ENCODE measurements at regions not wholly inside any gene's neighbourhood (a gene's known extent, or its start where the extent isn't known, plus 50 kb on each side); places are given as distances from the start of the nearest gene placed in this dataset.

- no peak for DNase-seq (ENCODE audit: low read depth in 2 of 2)
- no peaks in the 10 kb centered on the region for H4K20me1 ChIP-seq (ENCODE audit: control insufficient read depth, extremely low read depth, insufficient read depth, low read length)
Measured at GRCh38 chr2:88261725-88262124, 91.6 kb downstream of the THNSL2 start.

GRCh38 chr2:88258208-88258607 is 88.1 kb downstream of the THNSL2 start:
- Histone ChIP-seq H3K4me2 (ENCODE audit: extremely low read depth, insufficient read depth, low read length) (no peak overlapping the region), H3K27me3 (ENCODE audit: control insufficient read depth, insufficient read depth, low read length) (no peaks in the 10 kb centered on the region), H3K4me3 (replicated peaks in 1 of 4; ENCODE audit: control extremely low read depth in 1 of 4, insufficient read depth in 1 of 4, low read depth in 3 of 4, low read length in 4 of 4) (no peak overlapping the region), H2AFZ (ENCODE audit: low read length) (no peak overlapping the region), H4K20me1 (ENCODE audit: control insufficient read depth, extremely low read depth, insufficient read depth, low read length) (no peaks in the 10 kb centered on the region), H3K79me2 (ENCODE audit: control insufficient read depth, insufficient read depth, low read length) (no peaks in the 10 kb centered on the region), H3K9ac (ENCODE audit: insufficient read depth, low read length) (no peak overlapping the region), H3K27ac (ENCODE audit: insufficient read depth, low read length) (no peak overlapping the region), H3K36me3 (ENCODE audit: control insufficient read depth, insufficient read depth, low read length) (no peaks in the 10 kb centered on the region), H3K4me1 (ENCODE audit: control insufficient read depth, extremely low read depth, insufficient read depth, low read length) (no peaks in the 10 kb centered on the region), H3K9me3 (ENCODE audit: control insufficient read depth, insufficient read depth, low read depth, low read length) (no peaks in the 10 kb centered on the region)
- TF ChIP-seq EZH2 (IDR thresholded peaks at IDR 0.05; ENCODE audit: low read length, missing control alignments) (no peak), CTCF (conservative IDR thresholded peaks at IDR 0.05 in 1 of 2, IDR thresholded peaks at IDR 0.05 in 1 of 2; ENCODE audit: low read depth in 1 of 2, low read length in 2 of 2) (no peak)
- DNase-seq (ENCODE audit: low read depth in 2 of 2): no peak

More at GRCh38 chr2:88261725-88262124, 91.6 kb downstream of the THNSL2 start:
- H3K27me3 ChIP-seq (ENCODE audit: control insufficient read depth, insufficient read depth, low read length): no peaks in the 10 kb centered on the region
- no peak overlapping the region for H3K27ac ChIP-seq (ENCODE audit: insufficient read depth, low read length)
- H3K9me3 ChIP-seq (ENCODE audit: control insufficient read depth, insufficient read depth, low read depth, low read length): no peaks in the 10 kb centered on the region
- H3K4me3 ChIP-seq (replicated peaks in 1 of 4; ENCODE audit: control extremely low read depth in 1 of 4, insufficient read depth in 1 of 4, low read depth in 3 of 4, low read length in 4 of 4): no peak overlapping the region
- no peaks in the 10 kb centered on the region for H3K4me1 ChIP-seq (ENCODE audit: control insufficient read depth, extremely low read depth, insufficient read depth, low read length)
- no peaks in the 10 kb centered on the region for H3K79me2 ChIP-seq (ENCODE audit: control insufficient read depth, insufficient read depth, low read length)
- TF ChIP-seq CTCF (conservative IDR thresholded peaks at IDR 0.05 in 1 of 2, IDR thresholded peaks at IDR 0.05 in 1 of 2; ENCODE audit: low read depth in 1 of 2, low read length in 2 of 2): no peak
- no peak for TF ChIP-seq EZH2 (IDR thresholded peaks at IDR 0.05; ENCODE audit: low read length, missing control alignments)
- no peak overlapping the region for H3K9ac ChIP-seq (ENCODE audit: insufficient read depth, low read length)
- no peaks in the 10 kb centered on the region for H3K36me3 ChIP-seq (ENCODE audit: control insufficient read depth, insufficient read depth, low read length)
- no peak overlapping the region for H3K4me2 ChIP-seq (ENCODE audit: extremely low read depth, insufficient read depth, low read length)
- no peak overlapping the region for H2AFZ ChIP-seq (ENCODE audit: low read length)

- Histone ChIP-seq H3K4me1 (ENCODE audit: control insufficient read depth, extremely low read depth, insufficient read depth, low read length) (no peaks in the 10 kb centered on the region), H3K9me3 (ENCODE audit: control insufficient read depth, insufficient read depth, low read depth, low read length) (no peaks in the 10 kb centered on the region), H3K36me3 (ENCODE audit: control insufficient read depth, insufficient read depth, low read length) (no peaks in the 10 kb centered on the region), H3K79me2 (ENCODE audit: control insufficient read depth, insufficient read depth, low read length) (no peaks in the 10 kb centered on the region), H2AFZ (ENCODE audit: low read length) (no peak overlapping the region), H3K27ac (ENCODE audit: insufficient read depth, low read length) (no peak overlapping the region), H3K4me2 (ENCODE audit: extremely low read depth, insufficient read depth, low read length) (no peak overlapping the region), H3K9ac (ENCODE audit: insufficient read depth, low read length) (no peak overlapping the region), H4K20me1 (ENCODE audit: control insufficient read depth, extremely low read depth, insufficient read depth, low read length) (no peaks in the 10 kb centered on the region), H3K4me3 (replicated peaks in 1 of 4; ENCODE audit: control extremely low read depth in 1 of 4, insufficient read depth in 1 of 4, low read depth in 3 of 4, low read length in 4 of 4) (no peak overlapping the region), H3K27me3 (ENCODE audit: control insufficient read depth, insufficient read depth, low read length) (no peaks in the 10 kb centered on the region)
- no peak for DNase-seq (ENCODE audit: low read depth in 2 of 2)
- TF ChIP-seq CTCF (conservative IDR thresholded peaks at IDR 0.05 in 1 of 2, IDR thresholded peaks at IDR 0.05 in 1 of 2; ENCODE audit: low read depth in 1 of 2, low read length in 2 of 2): no peak
- TF ChIP-seq EZH2 (IDR thresholded peaks at IDR 0.05; ENCODE audit: low read length, missing control alignments): no peak
Measured at GRCh38 chr2:88254437-88255091, 84.4 kb downstream of the THNSL2 start.
